ENCODE measurements at regions not wholly inside any gene's neighbourhood (a gene's known extent, or its start where the extent isn't known, plus 50 kb on each side); places are given as distances from the start of the nearest gene placed in this dataset.
"Not testable (repeated sequence)": the region's sequence is repeated elsewhere in the genome, so short reads cannot be mapped to it uniquely, and the experiment has no call there.

DNA sequence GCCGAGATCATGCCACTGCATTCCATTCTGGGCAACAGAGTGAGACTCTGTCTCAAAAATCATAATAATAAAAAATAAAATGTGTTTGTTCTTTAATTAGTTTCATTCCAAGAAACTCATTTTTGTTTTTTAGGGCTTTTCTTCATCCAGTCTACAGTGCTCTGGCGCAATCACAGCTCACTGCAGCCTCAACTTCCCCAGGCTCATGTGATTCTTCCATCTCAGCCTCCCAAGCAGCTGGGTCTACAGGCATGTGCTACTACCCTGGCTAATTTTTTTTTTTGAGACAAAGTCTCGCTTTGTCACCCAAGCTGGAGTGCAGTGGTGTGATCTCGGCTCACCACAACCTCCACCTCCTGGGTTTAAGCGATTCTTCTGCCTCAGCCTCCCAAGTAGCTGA is 143.6 kb upstream of the JARID2 start:
- DNase-seq (ENCODE audit: low spot score) = no peak
- in situ Hi-C loops (cut with MboI; ENCODE audit: low pct_unique_long_range_greater_than_20kb, low sequenced_read_pairs, unreplicated experiment) = no loop called here
- TF ChIP-seq CTCF (IDR thresholded peaks at IDR 0.05; ENCODE audit: extremely low read depth, insufficient read depth, missing control alignments) = no peak

DNA sequence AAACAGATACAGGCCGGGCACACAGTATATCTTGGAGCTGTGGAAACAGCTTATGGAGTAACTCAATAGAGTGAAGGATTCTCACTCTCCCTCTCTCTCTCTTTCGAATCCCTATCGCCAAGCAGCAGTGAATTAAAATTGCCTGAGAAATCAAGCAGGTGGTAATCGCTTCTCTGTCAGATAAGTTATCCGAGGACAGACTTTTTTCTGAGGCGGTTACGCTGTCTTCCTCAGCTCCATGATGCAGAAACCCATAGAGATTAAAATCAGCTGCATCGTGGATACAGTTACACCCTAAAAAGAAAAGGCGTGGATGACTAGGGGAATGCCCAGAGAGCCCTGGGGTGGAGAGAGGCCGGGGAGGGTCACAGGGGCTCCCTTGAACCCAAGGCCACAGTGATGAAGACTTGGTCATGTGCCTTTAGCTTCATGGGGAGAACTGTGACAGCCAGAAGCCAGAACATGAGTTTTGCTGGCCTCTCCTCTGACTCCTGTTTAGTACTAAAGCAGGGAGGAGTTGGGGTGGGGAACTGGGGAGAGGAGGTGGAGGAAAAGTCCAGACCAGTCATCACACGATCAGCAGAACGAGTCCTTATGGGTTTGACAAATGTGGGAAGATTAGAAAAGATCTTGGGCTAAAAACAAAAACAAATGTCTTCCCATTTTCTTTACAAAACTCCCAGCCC is 138.8 kb upstream of the JARID2 start:
- TF ChIP-seq CTCF (IDR thresholded peaks at IDR 0.05; ENCODE audit: extremely low read depth, insufficient read depth, missing control alignments) = no peak
- no peak for DNase-seq (ENCODE audit: low spot score)
- in situ Hi-C loops (cut with MboI; ENCODE audit: low pct_unique_long_range_greater_than_20kb, low sequenced_read_pairs, unreplicated experiment) = no loop called here

- no peak for TF ChIP-seq CTCF (IDR thresholded peaks at IDR 0.05; ENCODE audit: extremely low read depth, insufficient read depth, missing control alignments)
- in situ Hi-C loops (cut with MboI; ENCODE audit: low pct_unique_long_range_greater_than_20kb, low sequenced_read_pairs, unreplicated experiment) = no loop called here
- DNase-seq (ENCODE audit: low spot score) = no peak
Measured at GRCh38 chr6:15107644-15108382, 138.1 kb upstream of the JARID2 start.

DNA sequence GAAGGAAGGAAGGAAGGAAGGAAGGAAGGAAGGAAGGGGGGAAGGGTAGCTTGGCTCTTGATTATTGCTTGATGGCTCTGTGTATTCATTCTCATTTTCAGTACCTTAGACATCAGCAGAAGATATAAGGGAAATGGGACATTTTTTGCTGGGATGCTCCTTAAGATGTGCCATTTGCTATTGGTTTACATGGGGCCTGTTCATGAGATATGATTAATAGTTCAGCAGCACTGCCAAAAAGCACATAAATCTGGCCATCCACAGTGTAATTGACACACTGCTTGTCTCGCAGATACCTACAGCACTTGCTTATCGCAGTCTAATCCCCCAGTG is 137.5 kb upstream of the JARID2 start:
- in situ Hi-C loops (cut with MboI; ENCODE audit: low pct_unique_long_range_greater_than_20kb, low sequenced_read_pairs, unreplicated experiment) = no loop called here
- TF ChIP-seq CTCF (IDR thresholded peaks at IDR 0.05; ENCODE audit: extremely low read depth, insufficient read depth, missing control alignments) = no peak
- DNase-seq (ENCODE audit: low spot score) = no peak

DNA sequence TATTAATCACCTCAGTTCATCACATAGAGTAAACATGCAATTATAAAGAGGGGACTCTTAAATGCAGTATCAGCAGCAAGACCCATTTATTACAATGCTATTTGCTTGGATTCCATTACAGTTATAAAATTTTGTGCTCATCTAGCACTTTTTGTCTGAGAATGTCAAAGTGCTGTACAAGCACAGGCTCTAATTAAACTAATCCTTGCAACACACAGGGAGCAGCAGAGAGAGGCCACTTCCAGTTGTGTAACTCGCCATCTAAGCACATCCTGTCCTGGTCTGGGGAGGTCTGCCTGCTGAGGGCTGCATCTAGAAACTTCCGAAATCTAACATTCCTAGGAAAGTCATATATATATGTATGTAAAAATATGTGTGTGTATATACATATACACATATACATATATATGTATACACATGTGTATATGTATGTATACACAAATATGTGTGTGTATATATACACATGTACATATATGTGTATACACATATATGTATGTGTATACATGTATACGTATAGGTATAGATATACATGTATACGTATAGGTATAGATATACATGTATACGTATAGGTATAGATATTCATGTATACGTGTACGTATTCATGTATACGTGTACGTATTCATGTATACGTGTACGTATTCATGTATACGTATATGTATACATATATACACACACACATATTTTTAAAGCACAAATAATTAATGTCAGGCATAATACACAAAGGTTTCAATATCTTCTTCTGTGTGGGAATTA is 136.4 kb upstream of the JARID2 start:
- DNase-seq (ENCODE audit: low spot score) = no peak
- in situ Hi-C loops (cut with MboI; ENCODE audit: low pct_unique_long_range_greater_than_20kb, low sequenced_read_pairs, unreplicated experiment) = no loop called here
- no peak for TF ChIP-seq CTCF (IDR thresholded peaks at IDR 0.05; ENCODE audit: extremely low read depth, insufficient read depth, missing control alignments)

DNA sequence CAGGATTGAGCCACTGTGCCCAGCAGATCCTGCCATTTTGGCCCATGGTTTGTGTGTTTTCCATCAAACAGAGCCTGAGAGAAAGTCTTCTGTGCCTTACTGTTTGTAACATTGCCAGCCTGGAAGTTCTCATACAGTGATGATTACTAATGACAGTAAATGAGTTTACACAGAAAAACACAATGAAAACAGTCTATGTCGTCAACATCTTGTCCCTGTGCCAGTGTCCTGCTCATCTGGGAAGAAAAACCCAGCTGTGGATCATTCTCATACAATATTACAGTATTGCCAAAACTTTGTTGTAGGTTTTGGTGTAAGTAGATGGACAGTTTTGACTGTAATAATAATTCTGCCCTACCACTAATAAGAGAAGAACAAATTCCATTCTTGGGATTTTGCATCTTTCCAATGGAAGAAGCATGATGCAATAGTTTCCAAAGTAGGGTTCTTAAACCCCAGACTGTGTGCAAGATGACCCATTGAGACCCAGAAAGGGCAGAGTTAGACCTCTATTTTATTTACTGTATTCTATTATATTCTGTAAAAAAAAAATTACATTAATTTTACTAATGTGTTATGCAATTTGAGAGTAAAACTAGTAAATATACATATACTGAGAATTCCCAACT is 135.0 kb upstream of the JARID2 start:
- no peak for DNase-seq (ENCODE audit: low spot score)
- in situ Hi-C loops (cut with MboI; ENCODE audit: low pct_unique_long_range_greater_than_20kb, low sequenced_read_pairs, unreplicated experiment) = no loop called here
- TF ChIP-seq CTCF (IDR thresholded peaks at IDR 0.05; ENCODE audit: extremely low read depth, insufficient read depth, missing control alignments) = no peak

- DNase-seq (ENCODE audit: low spot score); in situ Hi-C loops (cut with MboI; ENCODE audit: low pct_unique_long_range_greater_than_20kb, low sequenced_read_pairs, unreplicated experiment): not testable (repeated sequence)
Measured at GRCh38 chr6:15111576-15111975, 134.3 kb upstream of the JARID2 start.

Data from GM13977 (cell line).